Stimulated activated CD4-positive, alpha-beta T cell treated with anti-CD3 and anti-CD28 coated beads, TNF-alpha, amount 100 ng/mL, for 1 hour (primary cell): ENCODE measurements at regions not wholly inside any gene's neighbourhood (a gene's known extent, or its start where the extent isn't known, plus 50 kb on each side); places are given as distances from the start of the nearest gene placed in this dataset.
"Not testable (repeated sequence)": the region's sequence is repeated elsewhere in the genome, so short reads cannot be mapped to it uniquely, and the experiment has no call there.

Experiments
- DNase-seq, 3 donors: peaks; one replicate each; pipeline ENCODE4 v3.0.0-alpha.2; 2020; ENCODE audit warnings: low read depth in 3 of 3, low spot score in 1 of 3

DNA sequence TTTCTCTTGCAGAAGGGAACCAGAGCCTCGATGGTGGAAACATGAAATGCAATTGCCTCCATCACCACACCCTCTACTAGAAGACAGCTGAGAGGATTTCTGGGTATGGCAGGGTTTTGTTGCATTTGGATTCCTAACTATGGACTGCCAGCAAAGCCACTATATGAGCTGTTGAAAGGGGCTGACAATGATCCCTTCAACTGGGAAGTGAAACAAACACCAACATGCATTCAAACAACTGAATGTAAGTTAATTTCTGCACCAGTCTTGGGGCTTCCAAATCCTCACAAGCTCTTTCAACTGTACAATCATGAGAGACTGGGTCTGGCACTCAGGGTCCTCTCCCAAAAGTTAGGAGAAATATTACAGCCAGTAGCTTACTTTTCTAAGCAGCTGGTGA is 116.7 kb upstream of the PLCL2 start:
- DNase-seq = no peak

DNA sequence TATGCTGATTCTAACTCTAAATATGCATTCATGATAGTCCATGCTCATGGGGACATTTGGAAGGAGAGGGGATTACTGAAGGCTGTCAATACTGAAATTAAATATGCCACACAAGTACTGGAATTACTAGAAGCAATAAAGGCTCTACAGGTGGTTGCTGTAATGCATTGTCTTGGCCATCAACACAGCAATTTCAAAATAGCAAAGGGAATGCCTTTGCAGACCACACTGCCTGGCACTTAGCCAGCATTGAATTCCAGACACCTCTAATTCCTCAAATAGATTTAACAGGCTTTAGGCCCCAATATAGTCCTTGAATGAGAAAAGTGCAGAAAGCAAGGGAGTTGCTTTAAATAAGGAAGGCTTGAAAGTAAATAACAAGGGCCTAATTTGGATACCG is 115.8 kb upstream of the PLCL2 start:
- DNase-seq = no peak

DNA sequence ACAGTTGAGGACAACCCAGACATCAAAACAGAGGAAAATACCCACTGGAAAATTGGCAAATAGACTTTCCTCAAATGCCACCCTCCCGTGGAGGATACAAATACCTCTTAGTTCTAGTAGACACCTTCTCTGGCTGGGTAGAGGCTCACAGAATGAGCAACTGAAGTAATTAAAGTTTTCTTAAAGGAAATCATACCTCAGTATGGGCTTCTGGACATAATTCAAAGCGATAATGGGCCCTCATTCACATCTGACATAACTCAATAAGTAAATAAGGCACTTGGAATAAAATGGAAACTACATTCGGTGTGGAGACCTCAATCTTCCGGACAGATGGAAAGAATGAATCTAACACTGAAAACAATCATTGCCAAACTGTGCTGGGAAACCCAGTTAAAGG is 115.2 kb upstream of the PLCL2 start:
- DNase-seq = no peak

DNA sequence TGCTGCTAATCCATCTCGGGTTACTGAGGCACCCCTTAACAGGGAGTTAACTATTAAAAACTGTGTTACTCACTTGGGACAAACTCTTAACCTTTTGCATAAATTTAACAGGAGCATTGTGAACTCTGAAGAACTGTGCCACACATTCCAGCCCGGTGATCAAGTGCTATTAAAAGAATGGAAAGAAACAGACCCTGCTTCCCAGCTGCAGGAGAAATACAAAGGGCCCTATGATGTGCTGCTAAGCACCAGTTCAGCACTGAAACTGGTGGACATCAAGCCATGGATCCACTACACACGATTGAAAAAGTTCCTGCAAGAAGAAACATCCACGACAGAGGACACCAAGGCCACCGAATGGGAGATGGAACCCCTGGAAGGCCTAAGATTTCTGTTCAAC is 114.7 kb upstream of the PLCL2 start:
- no peak for DNase-seq

DNA sequence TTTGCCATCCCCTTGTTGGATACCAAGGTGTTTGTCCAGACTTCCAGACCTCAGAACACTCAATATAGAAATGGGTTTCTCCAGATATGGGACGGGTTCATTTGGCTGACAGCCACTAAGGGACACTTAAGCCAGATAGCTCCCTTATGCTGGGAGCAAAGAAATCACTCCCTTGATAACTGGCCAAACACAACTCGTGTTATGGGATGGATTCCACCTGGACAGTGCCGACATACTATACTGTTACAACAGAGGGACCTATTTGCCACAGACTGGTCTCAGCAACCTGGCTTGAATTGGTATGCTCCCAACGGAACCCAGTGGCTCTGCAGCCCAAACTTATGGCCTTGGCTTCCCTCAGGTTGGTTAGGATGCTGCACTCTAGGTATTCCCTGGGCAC is 114.0 kb upstream of the PLCL2 start:
- DNase-seq = no peak

DNA sequence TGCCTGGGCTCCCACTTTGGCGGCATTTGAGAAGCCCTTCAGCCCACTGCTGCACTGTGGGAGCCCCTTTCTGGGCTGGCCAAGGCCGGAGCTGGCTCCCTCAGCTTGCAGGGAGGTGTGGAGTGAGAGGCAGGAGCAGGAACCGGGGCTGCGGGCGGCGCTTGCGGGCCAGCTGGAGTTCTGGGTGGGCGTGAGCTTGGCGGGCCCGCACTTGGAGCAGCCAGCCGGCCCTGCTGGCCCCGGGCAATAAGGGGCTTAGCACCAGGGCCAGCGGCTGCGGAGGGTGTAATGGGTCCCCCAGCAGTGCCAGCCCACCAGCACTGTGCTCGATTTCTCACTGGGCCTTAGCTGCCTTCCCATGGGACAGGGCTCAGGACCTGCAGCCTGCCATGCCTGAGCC is 111.2 kb upstream of the PLCL2 start:
- DNase-seq = not testable (repeated sequence)

DNA sequence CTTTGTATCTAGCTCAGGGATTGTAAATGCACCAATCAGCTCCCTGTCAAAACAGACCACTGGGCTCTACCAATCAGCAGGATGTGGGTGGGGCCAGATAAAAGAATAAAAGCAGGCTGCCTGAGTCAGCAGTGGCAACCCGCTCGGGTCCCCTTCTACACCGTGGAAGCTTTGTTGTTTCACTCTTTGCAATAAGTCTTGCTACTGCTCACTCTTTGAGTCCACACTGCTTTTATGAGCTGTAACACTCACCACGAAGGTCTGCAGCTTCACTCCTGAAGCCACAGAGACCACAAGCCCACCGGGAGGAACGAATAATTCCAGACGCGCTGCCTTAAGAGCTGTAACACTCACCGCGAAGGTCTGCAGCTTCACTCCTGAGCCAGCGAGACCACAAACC is 110.2 kb upstream of the PLCL2 start:
- DNase-seq = not testable (repeated sequence)

DNA sequence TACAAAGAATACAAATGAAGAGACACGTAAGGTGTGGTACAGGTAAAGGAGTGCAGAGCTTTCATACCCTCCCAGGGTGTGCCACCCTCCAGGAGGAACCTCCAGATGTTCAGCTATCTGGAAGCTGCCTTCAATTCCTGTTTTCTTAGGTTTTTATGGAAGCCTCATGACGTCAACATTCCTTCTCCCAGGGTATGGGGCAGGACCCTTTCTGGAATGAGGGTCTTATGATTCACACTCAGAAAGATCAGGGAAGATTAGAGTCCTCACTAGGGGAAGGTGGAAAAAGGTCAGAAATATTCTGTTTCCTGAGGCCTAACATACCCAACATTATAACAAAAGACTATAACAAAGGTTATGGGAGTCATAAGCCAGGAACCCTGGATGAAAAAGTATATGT is 99.8 kb upstream of the PLCL2 start:
- DNase-seq = no peak

DNA sequence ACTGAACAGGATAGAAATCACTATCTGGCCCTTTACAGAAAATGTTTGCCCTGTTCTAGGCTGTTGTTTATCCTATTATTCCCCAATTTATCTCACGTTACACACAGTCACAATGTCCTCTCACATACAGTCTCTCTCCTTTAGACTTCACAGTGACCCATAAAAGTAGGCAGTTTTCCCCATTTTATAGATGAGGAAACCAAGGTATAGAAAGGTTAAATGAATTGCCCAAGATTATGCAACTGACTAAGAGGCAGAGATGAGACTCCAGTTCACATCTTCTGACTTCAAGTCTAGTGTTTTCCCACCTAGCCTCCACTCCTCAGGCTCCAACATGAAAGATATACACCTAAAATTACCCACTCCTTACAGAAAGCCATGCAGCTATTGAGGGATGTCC is 99.3 kb upstream of the PLCL2 start:
- no peak for DNase-seq

DNA sequence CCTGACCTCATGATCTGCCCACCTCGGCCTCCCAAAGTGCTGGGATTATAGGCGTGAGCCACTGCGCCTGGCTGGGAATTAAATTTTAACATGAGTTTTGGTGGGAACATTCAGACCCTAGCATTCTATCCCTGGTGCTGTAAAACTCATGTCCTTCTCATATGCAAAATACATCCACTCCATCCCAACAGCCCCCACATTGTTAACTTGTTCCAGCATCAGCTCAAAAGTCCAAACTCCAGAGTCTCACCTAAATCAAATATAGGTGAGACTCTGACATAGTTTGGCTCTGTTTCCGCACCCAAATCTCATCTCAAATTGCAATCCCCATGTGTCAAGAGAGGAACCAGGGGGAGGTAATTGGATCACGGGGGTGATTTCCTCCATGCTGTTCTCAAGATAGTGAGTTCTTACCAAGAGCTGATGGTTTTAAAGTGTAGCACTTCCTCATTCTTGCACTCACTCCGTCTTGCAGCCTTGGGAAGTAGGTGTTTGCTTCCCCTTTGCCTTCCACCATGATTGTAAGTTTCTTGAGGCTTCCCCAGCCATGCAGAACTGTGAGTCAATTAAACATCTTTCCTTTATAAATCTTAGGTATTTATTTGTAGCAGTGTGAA is 96.2 kb upstream of the PLCL2 start:
- DNase-seq = no peak

DNA sequence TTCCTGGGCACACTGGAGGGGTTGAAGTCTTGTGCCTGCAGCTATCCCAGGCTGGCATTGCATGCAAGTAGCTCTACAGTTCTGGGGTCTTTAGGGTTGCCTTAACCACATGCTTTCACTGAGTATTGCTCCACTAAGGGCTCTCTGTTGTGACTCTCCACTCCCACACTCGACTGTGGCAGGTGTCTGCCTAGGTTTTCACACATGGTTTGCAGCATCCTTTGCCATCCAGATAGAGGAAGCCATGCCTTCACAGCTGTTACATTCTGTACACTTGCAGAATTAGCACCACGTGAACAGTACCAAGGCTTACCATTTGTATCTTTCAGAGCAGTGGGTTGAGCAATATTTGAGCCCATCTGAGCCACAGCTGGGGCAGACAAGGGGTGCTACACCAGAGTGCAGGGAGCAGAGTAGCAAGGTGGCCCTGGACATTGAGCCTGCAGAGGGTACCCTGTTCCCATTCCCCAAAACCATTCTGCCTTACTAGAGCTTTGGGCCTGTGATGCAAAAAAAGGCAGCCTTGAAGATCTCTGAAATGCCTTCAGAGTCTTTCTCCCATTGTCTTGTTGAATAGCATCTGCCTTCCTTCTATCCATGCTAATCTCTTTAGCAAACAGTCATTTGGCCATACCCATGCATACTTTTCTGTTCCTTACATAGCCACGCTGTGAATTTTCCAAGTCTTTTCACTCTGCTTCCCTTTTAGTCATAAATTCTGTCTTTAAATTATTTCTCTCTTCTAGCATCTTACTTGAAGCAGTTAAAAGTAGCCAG is 95.2 kb upstream of the PLCL2 start:
- no peak for DNase-seq

DNA sequence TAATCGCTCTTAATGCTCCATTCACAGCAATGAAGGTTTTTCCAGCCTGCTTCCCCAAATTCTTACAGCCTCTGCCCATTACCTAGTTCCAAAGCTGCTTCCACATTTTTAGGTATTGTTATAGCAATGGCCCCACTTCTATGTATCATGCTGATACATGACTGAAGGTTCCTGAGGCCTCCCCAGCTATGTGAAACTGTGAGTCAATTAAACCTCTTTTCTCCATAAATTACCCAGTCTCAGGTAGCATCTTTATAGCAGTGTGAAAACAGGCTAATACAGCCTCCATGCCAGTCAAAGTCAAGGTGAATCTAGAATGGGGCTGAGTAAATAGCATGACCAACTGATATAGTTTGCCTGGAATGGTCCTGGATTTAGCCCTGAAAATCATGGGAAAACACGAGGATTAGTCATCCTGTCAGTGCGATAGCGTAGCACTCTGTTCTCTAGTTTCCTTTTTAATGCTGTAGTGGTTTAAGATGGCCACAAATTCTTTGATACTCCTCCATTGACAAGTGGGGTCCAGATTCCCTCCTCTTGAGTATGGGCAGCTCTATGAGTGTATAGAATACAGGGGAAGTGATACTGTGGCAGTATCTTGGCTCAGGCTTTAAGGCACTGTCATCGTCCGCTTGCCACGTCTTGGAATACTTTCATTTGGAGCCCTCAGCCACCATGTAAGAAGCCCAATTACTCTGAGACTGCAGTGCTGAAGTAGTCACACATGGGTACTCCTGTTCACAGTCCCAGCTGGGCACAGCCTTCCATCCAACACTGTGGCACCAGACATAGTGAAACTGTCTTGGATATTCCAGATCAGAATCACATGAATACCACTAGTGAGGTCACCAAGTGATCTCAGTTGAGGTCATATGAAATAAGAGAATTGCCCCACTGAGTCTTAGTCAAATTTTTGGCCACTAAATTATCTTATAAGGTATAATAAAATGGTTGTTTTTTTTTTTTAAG is 94.0 kb upstream of the PLCL2 start:
- no peak for DNase-seq

DNA sequence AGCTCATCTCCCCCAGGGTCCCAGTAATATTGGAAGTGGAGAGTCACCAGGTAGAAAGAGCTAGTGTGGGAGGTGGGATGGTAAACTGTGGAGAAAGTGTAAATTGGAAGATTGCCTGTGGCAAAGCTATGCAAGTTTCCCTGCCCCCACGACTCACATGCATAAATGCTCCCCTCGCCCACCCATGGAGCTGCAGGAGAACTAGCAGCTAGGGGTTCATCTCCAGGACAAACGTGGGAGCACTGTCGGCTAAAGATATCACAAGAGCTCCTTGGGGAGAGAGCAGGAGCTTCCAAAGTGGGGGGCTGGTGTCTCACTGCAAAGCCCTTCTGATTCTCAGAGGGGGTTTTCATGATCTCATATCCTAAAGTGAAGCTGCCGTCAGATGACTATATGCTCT is 91.4 kb upstream of the PLCL2 start:
- DNase-seq = no peak

DNA sequence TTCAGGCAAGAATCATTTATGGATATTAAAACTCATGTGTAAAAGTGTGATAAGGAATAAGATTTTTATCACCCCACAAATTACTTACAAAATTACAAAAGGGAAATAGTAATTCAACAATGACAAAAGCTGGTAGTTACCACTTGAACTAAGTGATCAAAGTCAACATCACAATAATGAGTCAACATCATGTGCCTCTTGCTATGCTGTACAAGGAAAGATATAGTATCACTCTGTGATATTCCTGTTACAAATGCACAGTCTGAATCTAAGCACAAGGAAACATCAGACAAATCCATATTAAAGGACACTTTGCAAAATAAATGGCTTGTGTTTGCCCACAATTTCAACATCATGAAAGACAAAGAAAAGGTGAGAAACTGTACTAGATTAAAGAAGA is 90.5 kb upstream of the PLCL2 start:
- no peak for DNase-seq

DNA sequence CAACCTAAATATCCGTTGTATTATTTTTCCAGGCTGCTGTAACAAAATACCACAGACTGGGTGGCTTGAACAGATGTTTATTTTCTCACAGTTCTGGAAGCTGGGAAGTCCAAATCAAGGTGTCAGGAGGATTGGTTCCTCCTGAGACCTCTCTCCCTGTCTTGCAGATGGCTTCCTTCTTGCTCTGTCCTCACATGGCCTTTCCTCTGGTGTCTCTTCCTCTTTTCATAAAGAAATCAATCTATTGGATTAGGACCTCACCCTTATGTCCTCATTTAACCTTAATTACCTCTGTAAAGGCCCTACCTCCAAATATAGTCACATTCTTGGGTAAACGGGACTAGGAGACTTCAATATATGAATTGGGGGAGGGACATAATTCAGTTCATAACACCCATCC is 89.2 kb upstream of the PLCL2 start:
- no peak for DNase-seq

DNA sequence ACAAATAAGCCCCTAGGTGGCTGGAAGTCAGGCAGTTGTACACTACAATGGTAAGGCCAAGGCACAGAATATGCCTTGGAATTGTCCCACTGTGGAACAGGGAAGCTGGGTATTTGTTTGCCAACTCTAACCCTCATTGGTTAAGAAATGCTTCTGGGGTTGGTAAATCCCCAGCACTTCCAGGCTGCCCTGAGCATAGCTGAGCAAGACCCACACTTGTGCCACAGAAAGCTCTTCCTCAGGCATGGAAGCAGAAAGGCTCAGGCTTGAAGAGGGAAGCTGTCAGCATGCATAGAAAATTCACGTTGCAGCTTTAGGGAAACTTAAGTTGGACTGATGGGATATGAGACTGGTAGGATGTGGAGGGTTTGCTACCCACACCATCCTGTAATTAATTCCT is 86.9 kb upstream of the PLCL2 start:
- DNase-seq = no peak

DNA sequence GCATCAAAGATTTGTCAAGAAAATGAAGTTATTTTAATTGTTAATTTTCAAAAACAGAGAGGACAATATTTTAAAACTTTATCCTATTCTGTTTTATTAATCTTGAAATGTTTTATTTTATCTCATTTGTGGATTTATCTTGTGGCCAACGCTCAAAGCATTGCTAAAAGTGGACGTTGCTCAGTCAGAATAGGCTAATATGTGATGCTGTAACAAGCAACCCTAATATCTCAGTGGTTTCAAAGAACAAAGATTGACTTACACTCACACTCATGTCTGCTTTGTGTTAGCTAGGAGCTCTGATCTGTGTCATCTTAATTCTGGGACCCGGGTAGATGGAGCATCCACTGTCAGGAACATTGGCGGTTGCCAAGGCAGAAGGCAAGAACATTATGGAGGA is 86.0 kb upstream of the PLCL2 start:
- DNase-seq = no peak

DNA sequence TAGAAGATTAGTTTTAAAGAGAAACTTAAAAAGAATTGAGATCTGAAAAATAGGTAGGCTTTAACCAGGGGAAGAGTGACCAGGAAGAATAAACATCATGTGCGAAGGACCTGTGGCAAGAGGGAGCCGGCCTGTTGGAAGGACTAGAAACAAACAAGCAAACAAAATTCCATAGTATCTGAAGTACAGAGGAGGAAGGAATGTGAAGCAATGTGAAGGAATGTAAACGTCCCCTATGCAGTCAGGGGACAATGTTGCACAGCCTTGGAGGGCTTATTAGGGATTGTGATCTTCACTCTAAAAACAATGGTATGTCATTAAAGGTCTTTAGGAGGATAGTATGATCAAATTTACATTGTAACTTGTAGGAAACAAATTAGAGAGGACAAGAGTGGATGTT is 84.4 kb upstream of the PLCL2 start:
- no peak for DNase-seq

DNA sequence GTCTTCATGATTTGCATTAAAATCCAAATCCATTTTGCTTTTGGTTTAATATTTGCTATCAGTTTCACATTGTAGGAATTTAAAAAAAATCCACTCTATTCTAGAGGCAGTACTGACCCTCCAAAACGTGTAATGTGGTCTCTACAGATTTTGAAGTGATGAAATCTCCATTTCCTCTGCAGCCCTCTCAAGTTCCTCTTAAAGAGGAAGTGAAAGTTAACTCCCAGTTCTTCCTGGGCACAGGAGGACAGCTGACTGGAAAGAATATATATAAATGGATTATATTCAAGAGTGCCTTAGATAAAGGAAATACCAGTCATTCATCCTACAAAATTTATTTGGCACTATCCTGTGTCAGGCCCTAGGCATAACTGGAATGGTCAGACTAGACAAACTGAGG is 83.5 kb upstream of the PLCL2 start:
- no peak for DNase-seq

DNA sequence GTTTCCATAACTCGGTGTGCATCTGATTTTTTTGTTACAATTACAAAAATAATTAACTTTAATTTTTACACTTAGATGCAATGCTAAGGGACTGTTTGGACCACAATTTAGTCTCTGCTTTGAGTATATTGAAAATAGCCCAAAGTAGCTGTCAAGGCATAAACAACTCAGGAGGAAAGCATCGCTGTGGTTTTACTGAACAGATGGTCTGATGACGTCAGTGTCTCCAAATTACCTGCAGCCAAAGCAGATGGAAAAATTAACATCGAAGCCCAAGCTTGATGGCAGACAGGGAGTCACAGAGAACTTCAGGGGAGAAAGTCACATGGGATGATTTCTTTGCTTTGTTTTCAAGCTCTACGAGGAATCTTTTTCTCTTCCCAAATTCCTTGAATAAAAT is 83.1 kb upstream of the PLCL2 start:
- no peak for DNase-seq

DNA sequence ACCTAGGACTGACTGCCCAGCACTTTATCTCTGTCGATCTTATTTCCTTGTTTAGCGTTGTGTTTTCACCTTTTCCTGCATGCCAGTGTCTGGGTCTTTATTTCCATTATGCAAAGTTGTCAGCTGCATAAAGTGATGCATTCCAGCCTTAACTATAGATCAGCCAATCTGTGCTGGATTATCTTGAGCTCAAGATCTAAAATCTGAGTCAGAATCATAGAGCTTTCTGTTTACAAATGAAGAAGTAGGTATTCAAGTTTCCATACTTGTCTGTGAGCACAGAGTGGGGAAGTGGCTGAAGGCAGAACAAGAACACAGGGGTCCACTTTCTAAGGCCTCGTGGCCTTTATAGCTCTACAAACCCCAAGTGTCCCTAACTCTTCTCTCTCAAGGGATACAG is 82.4 kb upstream of the PLCL2 start:
- DNase-seq = no peak

DNA sequence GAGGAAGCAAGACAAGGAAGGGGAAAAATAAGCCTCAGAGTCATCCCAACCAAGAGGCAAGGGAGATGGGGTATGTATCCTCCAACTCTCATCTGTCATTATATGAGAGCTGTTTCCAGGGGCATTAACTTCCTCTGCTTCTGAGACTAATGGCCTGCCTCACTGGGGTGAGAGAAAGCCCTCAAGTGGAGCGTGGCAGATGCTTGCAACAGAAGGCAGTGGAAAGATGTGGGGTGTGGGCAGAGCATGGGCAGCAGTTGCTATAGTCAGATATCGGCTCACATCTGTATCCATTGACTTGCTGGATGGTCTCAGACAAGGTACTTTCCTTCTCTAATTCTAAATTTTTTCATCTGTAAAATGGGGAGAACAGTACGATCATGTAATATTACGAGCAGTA is 81.7 kb upstream of the PLCL2 start:
- no peak for DNase-seq
